Mucosa of stomach (tissue), 1 donor: ENCODE measurements at regions not wholly inside any gene's neighbourhood (a gene's known extent, or its start where the extent isn't known, plus 50 kb on each side); places are given as distances from the start of the nearest gene placed in this dataset.
A peak's percentile ranks its signal among the peaks of the same experiment; 100 is the strongest.

ENCODE experiments used
- H3K27me3 ChIP-seq: one replicate; pipeline ENCODE4 v1.7.0; 2013; ENCODE audit warnings: mild to moderate bottlenecking, low read length; ENCODE audit not compliant: control insufficient read depth, insufficient read depth
- H3K36me3 ChIP-seq: one replicate; pipeline ENCODE4 v1.7.0; 2013; ENCODE audit warnings: low read length; ENCODE audit not compliant: control insufficient read depth, insufficient read depth
- H3K4me1 ChIP-seq: one replicate; pipeline ENCODE4 v1.7.0; 2013; ENCODE audit warnings: mild to moderate bottlenecking, low read length; ENCODE audit not compliant: control insufficient read depth, insufficient read depth
- H3K4me3 ChIP-seq: one replicate; pipeline ENCODE4 v1.7.0; 2013; ENCODE audit warnings: low read length
- H3K9ac ChIP-seq: one replicate; pipeline ENCODE4 v1.7.0; 2013; ENCODE audit warnings: mild to moderate bottlenecking, low read length, moderate library complexity
- H3K9me3 ChIP-seq: one replicate; pipeline ENCODE4 v1.7.0; 2013; ENCODE audit warnings: mild to moderate bottlenecking, low read length, moderate library complexity; ENCODE audit not compliant: control insufficient read depth
- donor health status: Pancreatic carcinoma.

- H3K36me3 ChIP-seq, result no peaks in the 10 kb centered on the region
- H3K27me3 ChIP-seq, result no peaks in the 10 kb centered on the region
- no peaks in the 10 kb centered on the region for H3K4me1 ChIP-seq
- no peak overlapping the region for H3K4me3 ChIP-seq
- H3K9me3 ChIP-seq, result no peaks in the 10 kb centered on the region
- H3K9ac ChIP-seq, result no peak overlapping the region
These were observed 288.3 kb downstream of the TGFB2 start for GRCh38 chr1:218633238-218633988.

- Histone ChIP-seq H3K9me3 (no peaks in the 10 kb centered on the region), H3K4me3 (no peak overlapping the region), H3K27me3 (no peaks in the 10 kb centered on the region), H3K9ac (no peak overlapping the region), H3K36me3 (no peaks in the 10 kb centered on the region), H3K4me1 (no peaks in the 10 kb centered on the region)
These were observed 289.1 kb downstream of the TGFB2 start for GRCh38 chr1:218634212-218634611.

GRCh38 chr1:218636548-218636947, 291.4 kb downstream of the TGFB2 start:
- Histone ChIP-seq H3K9ac (no peak overlapping the region), H3K4me1 (no peaks in the 10 kb centered on the region), H3K27me3 (no peaks in the 10 kb centered on the region), H3K4me3 (no peak overlapping the region), H3K9me3 (no peaks in the 10 kb centered on the region), H3K36me3 (no peaks in the 10 kb centered on the region)

- H3K9me3 ChIP-seq, result no peaks in the 10 kb centered on the region
- no peaks in the 10 kb centered on the region for H3K4me1 ChIP-seq
- H3K4me3 ChIP-seq, result no peak overlapping the region
- no peak overlapping the region for H3K9ac ChIP-seq
- no peaks in the 10 kb centered on the region for H3K27me3 ChIP-seq
- H3K36me3 ChIP-seq, result no peaks in the 10 kb centered on the region
These were observed 295.0 kb downstream of the TGFB2 start for GRCh38 chr1:218640173-218640572.

GRCh38 chr1:218642033-218642948, 297.2 kb downstream of the TGFB2 start:
- Histone ChIP-seq H3K9me3 (no peaks in the 10 kb centered on the region), H3K9ac (no peak overlapping the region), H3K36me3 (no peaks in the 10 kb centered on the region), H3K4me1 (peaks cover 9% of the 10 kb centered on the region), H3K4me3 (no peak overlapping the region), H3K27me3 (no peaks in the 10 kb centered on the region)

- no peaks in the 10 kb centered on the region for H3K9me3 ChIP-seq
- no peak overlapping the region for H3K9ac ChIP-seq
- H3K27me3 ChIP-seq, result no peaks in the 10 kb centered on the region
- no peaks in the 10 kb centered on the region for H3K36me3 ChIP-seq
- H3K4me3 ChIP-seq, result no peak overlapping the region
- H3K4me1 ChIP-seq, result peaks cover 9% of the 10 kb centered on the region
These were observed 298.1 kb downstream of the TGFB2 start for GRCh38 chr1:218643281-218643680.

- Histone ChIP-seq H3K9me3 (no peaks in the 10 kb centered on the region), H3K36me3 (no peaks in the 10 kb centered on the region), H3K4me1 (peaks cover 9% of the 10 kb centered on the region), H3K9ac (no peak overlapping the region), H3K27me3 (no peaks in the 10 kb centered on the region), H3K4me3 (no peak overlapping the region)
These were observed 298.8 kb downstream of the TGFB2 start for GRCh38 chr1:218643926-218644325.

- Histone ChIP-seq H3K9ac (peak overlapping the region; percentile 29), H3K4me3 (no peak overlapping the region), H3K9me3 (no peaks in the 10 kb centered on the region), H3K4me1 (peaks cover 9% of the 10 kb centered on the region), H3K27me3 (no peaks in the 10 kb centered on the region), H3K36me3 (no peaks in the 10 kb centered on the region)
These were observed 301.2 kb downstream of the TGFB2 start for GRCh38 chr1:218646288-218646687.

- H3K4me3 ChIP-seq, result no peak overlapping the region
- no peaks in the 10 kb centered on the region for H3K4me1 ChIP-seq
- H3K9ac ChIP-seq, result no peak overlapping the region
- no peaks in the 10 kb centered on the region for H3K9me3 ChIP-seq
- no peaks in the 10 kb centered on the region for H3K27me3 ChIP-seq
- no peaks in the 10 kb centered on the region for H3K36me3 ChIP-seq
These were observed 311.3 kb downstream of the TGFB2 start for GRCh38 chr1:218656301-218657037.

GRCh38 chr1:218658269-218658668, 313.1 kb downstream of the TGFB2 start:
- Histone ChIP-seq H3K9ac (no peak overlapping the region), H3K4me1 (no peaks in the 10 kb centered on the region), H3K4me3 (no peak overlapping the region), H3K36me3 (no peaks in the 10 kb centered on the region), H3K9me3 (no peaks in the 10 kb centered on the region), H3K27me3 (no peaks in the 10 kb centered on the region)

GRCh38 chr1:218658899-218659298, 313.8 kb downstream of the TGFB2 start:
- Histone ChIP-seq H3K36me3 (no peaks in the 10 kb centered on the region), H3K27me3 (no peaks in the 10 kb centered on the region), H3K9me3 (no peaks in the 10 kb centered on the region), H3K4me1 (no peaks in the 10 kb centered on the region), H3K9ac (no peak overlapping the region), H3K4me3 (no peak overlapping the region)
